K562 (cell line): ENCODE measurements at regions not wholly inside any gene's neighbourhood (a gene's known extent, or its start where the extent isn't known, plus 50 kb on each side); places are given as distances from the start of the nearest gene placed in this dataset.

Experiments
- CTBP1 ChIP-seq: fragments of 450-650 bp; IDR thresholded peaks from 2 replicates; pipeline ENCODE4 v1.6.1; 2016; ENCODE audit warnings: borderline replicate concordance
- HNRNPH1 ChIP-seq: fragments of 200-400 bp; formaldehyde crosslinking; optimal IDR thresholded peaks from 2 replicates; pipeline ENCODE3; 2017; ENCODE audit warnings: low read depth, mild to moderate bottlenecking, low read length, moderate library complexity
- MCM7 ChIP-seq, 2 experiments: fragments of 450-650 bp; IDR thresholded peaks; 2 replicates each; pipeline ENCODE4 v1.6.1; 2016 to 2018
- SIN3A ChIP-seq, 2 experiments: fragments of 150-350 bp in 1 of 2; IDR thresholded peaks; 2 replicates each; pipeline ENCODE4 v1.6.1; 2011 to 2016; ENCODE audit warnings: borderline replicate concordance in 2 of 2, low read depth in 2 of 2, low read length in 2 of 2, mild to moderate bottlenecking in 2 of 2, moderate library complexity in 2 of 2; ENCODE audit not compliant: control insufficient read depth in 1 of 2
- SP2 ChIP-seq: IDR thresholded peaks from 2 replicates; pipeline ENCODE4 v1.6.1; 2011; ENCODE audit warnings: mild to moderate bottlenecking, low read depth, low read length, moderate library complexity; ENCODE audit not compliant: poor library complexity, severe bottlenecking; ENCODE audit errors: extremely low read depth
- TFAP4 ChIP-seq: sonication (generic); formaldehyde crosslinking; IDR thresholded peaks from 2 replicates; pipeline ENCODE4 v1.8.0; 2022; ENCODE audit warnings: missing genetic modification reagents, mild to moderate bottlenecking, moderate library complexity, borderline replicate concordance
- USF1 ChIP-seq: sonication (generic); formaldehyde crosslinking; IDR thresholded peaks from 2 replicates; pipeline ENCODE4 v1.9.0; 2022; ENCODE audit warnings: mild to moderate bottlenecking, missing genetic modification reagents
- ZC3H11A ChIP-seq: IDR thresholded peaks from 2 replicates; pipeline ENCODE4 v1.6.1; 2012; ENCODE audit warnings: low read depth, low read length, improper control_type of control experiment
- TF ChIP-seq, protein P1 (sequence below), 2 experiments: IDR thresholded peaks; 2 replicates each; pipeline ENCODE4 v1.6.1; 2011; ENCODE audit warnings: borderline replicate concordance in 1 of 2, control low read depth in 1 of 2, low read depth in 1 of 2, low read length in 1 of 2, mild to moderate bottlenecking in 1 of 2, mixed read lengths in 1 of 2, moderate library complexity in 1 of 2; ENCODE audit not compliant: insufficient read depth in 1 of 2, insufficient read length in 1 of 2, poor library complexity in 1 of 2, severe bottlenecking in 1 of 2; ENCODE audit errors: extremely low read depth in 1 of 2
- TF ChIP-seq, protein P2 (sequence below): sonication (generic); formaldehyde crosslinking; IDR thresholded peaks from 2 replicates; pipeline ENCODE4 v1.8.0; 2023; ENCODE audit warnings: missing genetic modification reagents, mild to moderate bottlenecking, borderline replicate concordance

GRCh38 chr4:148787831-148788477, 345.7 kb upstream of the NR3C2 start (continued):
- TF ChIP-seq, protein P1, sequence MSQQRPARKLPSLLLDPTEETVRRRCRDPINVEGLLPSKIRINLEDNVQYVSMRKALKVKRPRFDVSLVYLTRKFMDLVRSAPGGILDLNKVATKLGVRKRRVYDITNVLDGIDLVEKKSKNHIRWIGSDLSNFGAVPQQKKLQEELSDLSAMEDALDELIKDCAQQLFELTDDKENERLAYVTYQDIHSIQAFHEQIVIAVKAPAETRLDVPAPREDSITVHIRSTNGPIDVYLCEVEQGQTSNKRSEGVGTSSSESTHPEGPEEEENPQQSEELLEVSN (IDR thresholded peaks at IDR 0.05; ENCODE audit: borderline replicate concordance in 1 of 2, extremely low read depth in 1 of 2, insufficient read depth in 1 of 2, insufficient read length in 1 of 2, low read depth in 1 of 2, low read length in 1 of 2, poor library complexity in 1 of 2, severe bottlenecking in 1 of 2) = no peak
- no peak for TF ChIP-seq MCM7 (IDR thresholded peaks at IDR 0.05)
- no peak for TF ChIP-seq SIN3A (IDR thresholded peaks at IDR 0.05; ENCODE audit: borderline replicate concordance in 2 of 2, control insufficient read depth in 1 of 2, low read depth in 2 of 2, low read length in 2 of 2)
- TF ChIP-seq USF1 = no peak
- TF ChIP-seq HNRNPH1 = no peak
- TF ChIP-seq SP2 = no peak
- TF ChIP-seq, protein P2, sequence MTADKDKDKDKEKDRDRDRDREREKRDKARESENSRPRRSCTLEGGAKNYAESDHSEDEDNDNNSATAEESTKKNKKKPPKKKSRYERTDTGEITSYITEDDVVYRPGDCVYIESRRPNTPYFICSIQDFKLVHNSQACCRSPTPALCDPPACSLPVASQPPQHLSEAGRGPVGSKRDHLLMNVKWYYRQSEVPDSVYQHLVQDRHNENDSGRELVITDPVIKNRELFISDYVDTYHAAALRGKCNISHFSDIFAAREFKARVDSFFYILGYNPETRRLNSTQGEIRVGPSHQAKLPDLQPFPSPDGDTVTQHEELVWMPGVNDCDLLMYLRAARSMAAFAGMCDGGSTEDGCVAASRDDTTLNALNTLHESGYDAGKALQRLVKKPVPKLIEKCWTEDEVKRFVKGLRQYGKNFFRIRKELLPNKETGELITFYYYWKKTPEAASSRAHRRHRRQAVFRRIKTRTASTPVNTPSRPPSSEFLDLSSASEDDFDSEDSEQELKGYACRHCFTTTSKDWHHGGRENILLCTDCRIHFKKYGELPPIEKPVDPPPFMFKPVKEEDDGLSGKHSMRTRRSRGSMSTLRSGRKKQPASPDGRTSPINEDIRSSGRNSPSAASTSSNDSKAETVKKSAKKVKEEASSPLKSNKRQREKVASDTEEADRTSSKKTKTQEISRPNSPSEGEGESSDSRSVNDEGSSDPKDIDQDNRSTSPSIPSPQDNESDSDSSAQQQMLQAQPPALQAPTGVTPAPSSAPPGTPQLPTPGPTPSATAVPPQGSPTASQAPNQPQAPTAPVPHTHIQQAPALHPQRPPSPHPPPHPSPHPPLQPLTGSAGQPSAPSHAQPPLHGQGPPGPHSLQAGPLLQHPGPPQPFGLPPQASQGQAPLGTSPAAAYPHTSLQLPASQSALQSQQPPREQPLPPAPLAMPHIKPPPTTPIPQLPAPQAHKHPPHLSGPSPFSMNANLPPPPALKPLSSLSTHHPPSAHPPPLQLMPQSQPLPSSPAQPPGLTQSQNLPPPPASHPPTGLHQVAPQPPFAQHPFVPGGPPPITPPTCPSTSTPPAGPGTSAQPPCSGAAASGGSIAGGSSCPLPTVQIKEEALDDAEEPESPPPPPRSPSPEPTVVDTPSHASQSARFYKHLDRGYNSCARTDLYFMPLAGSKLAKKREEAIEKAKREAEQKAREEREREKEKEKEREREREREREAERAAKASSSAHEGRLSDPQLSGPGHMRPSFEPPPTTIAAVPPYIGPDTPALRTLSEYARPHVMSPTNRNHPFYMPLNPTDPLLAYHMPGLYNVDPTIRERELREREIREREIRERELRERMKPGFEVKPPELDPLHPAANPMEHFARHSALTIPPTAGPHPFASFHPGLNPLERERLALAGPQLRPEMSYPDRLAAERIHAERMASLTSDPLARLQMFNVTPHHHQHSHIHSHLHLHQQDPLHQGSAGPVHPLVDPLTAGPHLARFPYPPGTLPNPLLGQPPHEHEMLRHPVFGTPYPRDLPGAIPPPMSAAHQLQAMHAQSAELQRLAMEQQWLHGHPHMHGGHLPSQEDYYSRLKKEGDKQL (CRISPR knock-in tag) = no peak
- TF ChIP-seq CTBP1 = no peak
- TF ChIP-seq TFAP4 (CRISPR knock-in tag) = no peak
- no peak for TF ChIP-seq ZC3H11A
- TF ChIP-seq, all 486 proteins: peak for 0
